IMR-90 (cell line): ENCODE measurements at regions not wholly inside any gene's neighbourhood (a gene's known extent, or its start where the extent isn't known, plus 50 kb on each side); places are given as distances from the start of the nearest gene placed in this dataset.

Experiments
- ATAC-seq: fragments of 200-7000 bp; cut with Tn5 transposase; 2 replicates; pipeline ENCODE4 v1.9.1; 2020; ENCODE audit warnings: low read depth, mild to moderate bottlenecking, moderate library complexity
- BruUV-seq: library from RNA; stranded (reverse); fragments of 400-500 nt; replicated peaks from 2 replicates; lab custom pipeline; 2021; lab: Mats Ljungman, UMichigan
- CTCF ChIA-PET: fragments of 300-600 bp; formaldehyde crosslinking; extraction: SDS; loops from one replicate; lab custom pipeline; 2021; ENCODE audit warnings: antibody characterized with exemption; lab: Yijun Ruan, JAX
- POLR2A ChIA-PET: fragments of 300-600 bp; sonication (Branson Sonifier 250); formaldehyde crosslinking; loops from one replicate; lab custom pipeline; 2022; ENCODE audit warnings: antibody characterized with exemption; ENCODE audit not compliant: unreplicated experiment; lab: Charles Lee
- DNase-seq: peaks from one replicate; pipeline ENCODE4 v3.0.0; 2013
- H2AFZ ChIP-seq: replicated peaks from 2 replicates; pipeline ENCODE3; 2013; ENCODE audit warnings: low read length, mild to moderate bottlenecking; ENCODE audit not compliant: poor library complexity
- H2AK5ac ChIP-seq: 2 replicates; pipeline ENCODE4 v1.6.1; 2013; ENCODE audit warnings: low read depth, low read length, inconsistent platforms
- H2AK9ac ChIP-seq: replicated peaks from 2 replicates; pipeline ENCODE3; 2013; ENCODE audit warnings: mild to moderate bottlenecking, low read depth, low read length, moderate library complexity; ENCODE audit not compliant: poor library complexity
- H2BK120ac ChIP-seq: 2 replicates; pipeline ENCODE4 v1.6.1; 2013; ENCODE audit warnings: low read depth, low read length, inconsistent platforms
- H2BK15ac ChIP-seq: 3 replicates; pipeline ENCODE4 v1.6.1; 2013; ENCODE audit warnings: low read depth, low read length, inconsistent platforms
- H2BK20ac ChIP-seq: 2 replicates; pipeline ENCODE4 v1.6.1; 2013; ENCODE audit warnings: low read depth, mild to moderate bottlenecking, inconsistent platforms, low read length, moderate library complexity
- H2BK5ac ChIP-seq: 2 replicates; pipeline ENCODE4 v1.6.1; 2013; ENCODE audit warnings: mild to moderate bottlenecking, low read depth, low read length, inconsistent platforms; ENCODE audit not compliant: poor library complexity, severe bottlenecking
- H3K14ac ChIP-seq: replicated peaks from 2 replicates; pipeline ENCODE4 v1.6.1; 2013; ENCODE audit warnings: low read depth, low read length, inconsistent platforms
- H3K18ac ChIP-seq: 2 replicates; pipeline ENCODE4 v1.6.1; 2013; ENCODE audit warnings: low read depth, low read length, control low read depth
- H3K23ac ChIP-seq: 2 replicates; pipeline ENCODE4 v1.6.1; 2013; ENCODE audit warnings: low read depth, low read length, inconsistent platforms
- H3K27ac ChIP-seq: 2 replicates; pipeline ENCODE4 v1.5.1; 2013; ENCODE audit warnings: mild to moderate bottlenecking, control low read depth, low read length; ENCODE audit not compliant: insufficient read depth
- H3K27me3 ChIP-seq: 2 replicates; pipeline ENCODE4 v1.6.1; 2013; ENCODE audit warnings: low read length; ENCODE audit not compliant: control insufficient read depth, insufficient read depth
- H3K36me3 ChIP-seq: 2 replicates; pipeline ENCODE4 v1.6.1; 2013; ENCODE audit warnings: low read length, mixed read lengths; ENCODE audit not compliant: control insufficient read depth, insufficient read depth
- H3K4ac ChIP-seq: 2 replicates; pipeline ENCODE4 v1.6.1; 2013; ENCODE audit warnings: low read depth, low read length, inconsistent platforms
- H3K4me1 ChIP-seq: 2 replicates; pipeline ENCODE4 v1.6.1; 2013; ENCODE audit warnings: low read length, mixed read lengths; ENCODE audit not compliant: control insufficient read depth, insufficient read depth
- H3K4me2 ChIP-seq: 2 replicates; pipeline ENCODE4 v1.6.1; 2013; ENCODE audit warnings: low read depth, mild to moderate bottlenecking, control low read depth, low read length, moderate library complexity
- H3K4me3 ChIP-seq: 2 replicates; pipeline ENCODE4 v1.5.1; 2013; ENCODE audit warnings: low read depth, mild to moderate bottlenecking, control low read depth, low read length, moderate library complexity; ENCODE audit not compliant: insufficient read depth
- H3K56ac ChIP-seq: 2 replicates; pipeline ENCODE4 v1.6.1; 2013; ENCODE audit warnings: low read length, inconsistent platforms; ENCODE audit not compliant: insufficient read depth; ENCODE audit errors: extremely low read depth
- H3K79me1 ChIP-seq, 2 experiments: 2 replicates each; pipeline ENCODE4 v1.6.1; 2013; ENCODE audit warnings: low read length in 2 of 2, inconsistent platforms in 1 of 2, low read depth in 1 of 2
- H3K9ac ChIP-seq: 2 replicates; pipeline ENCODE4 v1.6.1; 2013; ENCODE audit warnings: low read depth, low read length, control low read depth
- H3K9me1 ChIP-seq: 2 replicates; pipeline ENCODE4 v1.6.1; 2013; ENCODE audit warnings: low read length, inconsistent platforms; ENCODE audit not compliant: insufficient read depth
- H3K9me3 ChIP-seq: 2 replicates; pipeline ENCODE4 v1.6.1; 2013; ENCODE audit warnings: low read length; ENCODE audit not compliant: control insufficient read depth, insufficient read depth
- H4K20me1 ChIP-seq: 2 replicates; pipeline ENCODE4 v1.6.1; 2013; ENCODE audit warnings: low read length, inconsistent platforms; ENCODE audit not compliant: insufficient read depth
- H4K5ac ChIP-seq: 2 replicates; pipeline ENCODE4 v1.6.1; 2013; ENCODE audit warnings: mild to moderate bottlenecking, low read depth, low read length, control low read depth
- H4K8ac ChIP-seq, 2 experiments: 2 replicates each; pipeline ENCODE4 v1.6.1; 2013; ENCODE audit warnings: low read depth in 2 of 2, low read length in 2 of 2, control low read depth in 1 of 2, inconsistent platforms in 1 of 2
- H4K91ac ChIP-seq: 2 replicates; pipeline ENCODE4 v1.6.1; 2013; ENCODE audit warnings: low read depth, low read length, inconsistent platforms; ENCODE audit not compliant: insufficient read depth
- BHLHE40 ChIP-seq: fragments of 150-350 bp; IDR thresholded peaks from 2 replicates; pipeline ENCODE4 v1.6.1; 2016; ENCODE audit warnings: mild to moderate bottlenecking, low read depth, low read length
- CEBPB ChIP-seq: IDR thresholded peaks from 2 replicates; pipeline ENCODE4 v1.6.1; 2012; ENCODE audit warnings: low read depth, low read length, improper control_type of control experiment
- CHD1 ChIP-seq: IDR thresholded peaks from 2 replicates; pipeline ENCODE4 v1.6.1; 2012; ENCODE audit warnings: low read depth, low read length, improper control_type of control experiment
- FOS ChIP-seq: fragments of 150-350 bp; IDR thresholded peaks from 2 replicates; pipeline ENCODE4 v1.6.1; 2016; ENCODE audit warnings: low read depth, low read length
- MAFK ChIP-seq: IDR thresholded peaks from 2 replicates; pipeline ENCODE4 v1.6.1; 2012; ENCODE audit warnings: low read depth, low read length, improper control_type of control experiment
- MAZ ChIP-seq: IDR thresholded peaks from 2 replicates; pipeline ENCODE4 v1.6.1; 2012; ENCODE audit warnings: low read depth, mild to moderate bottlenecking, low read length, improper control_type of control experiment, moderate library complexity, borderline replicate concordance
- MXI1 ChIP-seq: IDR thresholded peaks from 2 replicates; pipeline ENCODE4 v1.6.1; 2012; ENCODE audit warnings: low read depth, mild to moderate bottlenecking, low read length, moderate library complexity, borderline replicate concordance
- NFE2L2 ChIP-seq: fragments of 150-350 bp; IDR thresholded peaks from 2 replicates; pipeline ENCODE4 v1.6.1; 2016; ENCODE audit warnings: low read depth, mild to moderate bottlenecking, low read length
- POLR2A ChIP-seq: IDR thresholded peaks from 2 replicates; pipeline ENCODE4 v1.6.1; 2012; ENCODE audit warnings: mild to moderate bottlenecking, low read depth, low read length
- RAD21 ChIP-seq: IDR thresholded peaks from 2 replicates; pipeline ENCODE4 v1.6.1; 2012; ENCODE audit warnings: low read length, improper control_type of control experiment
- RCOR1 ChIP-seq: IDR thresholded peaks from 2 replicates; pipeline ENCODE4 v1.6.1; 2012; ENCODE audit warnings: mild to moderate bottlenecking, low read length, improper control_type of control experiment; ENCODE audit not compliant: insufficient replicate concordance
- RFX5 ChIP-seq: IDR thresholded peaks from 2 replicates; pipeline ENCODE4 v1.8.0; 2012; ENCODE audit warnings: low read depth, mild to moderate bottlenecking, low read length, moderate library complexity
- SMC3 ChIP-seq: fragments of 150-350 bp; IDR thresholded peaks from 2 replicates; pipeline ENCODE4 v1.6.1; 2016; ENCODE audit warnings: low read depth, mild to moderate bottlenecking, antibody characterized with exemption, low read length, moderate library complexity
- USF2 ChIP-seq: fragments of 150-350 bp; IDR thresholded peaks from 2 replicates; pipeline ENCODE4 v1.6.1; 2017; ENCODE audit warnings: mild to moderate bottlenecking, antibody characterized with exemption, low read length, low read depth
- WGBS, 2 experiments: methylation state at CpG; one replicate each; pipeline versions ENCODE4 v1.1.5 to v1.1.7; 2013; ENCODE audit warnings: missing lambda C conversion rate in 2 of 2; ENCODE audit not compliant: insufficient read length in 1 of 2; ENCODE audit errors: extremely low coverage in 2 of 2; 5-methylcytosine and 5-hydroxymethylcytosine counted together
- dilution Hi-C: fragments of 300-500 bp; cut with HindIII; formaldehyde crosslinking; loops from one replicate; pipeline ENCODE4 v1.14.3; 2018; ENCODE audit warnings: low sequenced_read_pairs; ENCODE audit not compliant: unreplicated experiment
- in situ Hi-C: fragments of 300-500 bp; cut with MboI; formaldehyde crosslinking; loops from 3 replicates; pipeline ENCODE4 v1.14.3; 2019; ENCODE audit warnings: low sequenced_read_pairs, inconsistent platforms, mixed read lengths
- intact Hi-C: fragments of 100-400 bp; cut with micrococcal nuclease; formaldehyde crosslinking; loops from 2 replicates; pipeline ENCODE4 v1.10.0; 2022
- TF ChIP-seq, protein P1 (sequence below): conservative IDR thresholded peaks from 2 replicates; pipeline ENCODE4 v1.5.1; 2012; ENCODE audit warnings: mild to moderate bottlenecking, low read depth, low read length, improper control_type of control experiment
- TF ChIP-seq, protein P2 (sequence below): fragments of 150-350 bp; IDR thresholded peaks from 2 replicates; pipeline ENCODE4 v1.6.1; 2016; ENCODE audit warnings: low read depth, mild to moderate bottlenecking, low read length, moderate library complexity, borderline replicate concordance

DNA sequence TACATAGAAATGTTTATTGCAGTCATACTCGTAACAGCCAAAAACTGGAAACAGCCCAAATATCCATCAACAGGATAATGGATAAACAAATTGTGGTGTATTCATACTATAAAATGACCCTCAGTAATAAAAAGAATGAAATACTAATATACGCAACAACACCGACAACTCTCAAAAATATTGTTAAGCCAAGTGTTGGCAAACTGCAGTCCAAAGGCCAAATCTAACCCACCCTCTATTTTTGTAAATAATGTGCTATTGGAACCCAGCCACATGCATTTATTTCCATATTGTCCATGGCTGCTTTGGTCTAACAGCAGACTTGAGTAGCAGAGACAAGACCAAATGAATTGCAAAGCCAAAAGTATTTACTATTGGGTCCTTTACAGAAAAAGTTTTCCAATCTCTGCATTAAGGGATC lies 151.0 kb downstream of the MREG start:
- Histone ChIP-seq H3K27ac (no peak overlapping the region), H3K23ac (no peak overlapping the region), H2BK20ac (no peak overlapping the region), H2AK9ac (no peak overlapping the region), H3K56ac (no peak overlapping the region), H3K4ac (no peak overlapping the region), H3K27me3 (no peaks in the 10 kb centered on the region), H3K9me3 (no peaks in the 10 kb centered on the region), H3K4me3 (no peak overlapping the region), H4K20me1 (no peaks in the 10 kb centered on the region), H3K9ac (no peak overlapping the region), H4K5ac (no peak overlapping the region), H3K36me3 (no peaks in the 10 kb centered on the region), H3K4me1 (peaks cover 2% of the 10 kb centered on the region; the same call in 1 of the 2 replicates), H2BK120ac (no peak overlapping the region), H3K14ac (no peak overlapping the region), H2BK15ac (no peak overlapping the region), H2AK5ac (no peak overlapping the region), H3K9me1 (no peaks in the 10 kb centered on the region), H3K79me1 (no peaks in the 10 kb centered on the region), H3K4me2 (no peak overlapping the region), H2BK5ac (no peak overlapping the region), H4K91ac (no peak overlapping the region), H2AFZ (no peak overlapping the region), H4K8ac (no peak overlapping the region), H3K18ac (no peak overlapping the region)
- dilution Hi-C loops: no loop called here
- ATAC-seq: no peak
- CTCF ChIA-PET: no interaction called here
- POLR2A ChIA-PET: no interaction called here
- BruUV-seq: no TSS peak
- DNase-seq: no peak
- TF ChIP-seq RCOR1 (no peak), RFX5 (no peak), MAZ (no peak), NFE2L2 (no peak), BHLHE40 (no peak), FOS (no peak), CHD1 (no peak), MXI1 (no peak), SMC3 (no peak), POLR2A (no peak), RAD21 (no peak), CEBPB (no peak), MAFK (no peak), USF2 (no peak)
- TF ChIP-seq, protein P1, sequence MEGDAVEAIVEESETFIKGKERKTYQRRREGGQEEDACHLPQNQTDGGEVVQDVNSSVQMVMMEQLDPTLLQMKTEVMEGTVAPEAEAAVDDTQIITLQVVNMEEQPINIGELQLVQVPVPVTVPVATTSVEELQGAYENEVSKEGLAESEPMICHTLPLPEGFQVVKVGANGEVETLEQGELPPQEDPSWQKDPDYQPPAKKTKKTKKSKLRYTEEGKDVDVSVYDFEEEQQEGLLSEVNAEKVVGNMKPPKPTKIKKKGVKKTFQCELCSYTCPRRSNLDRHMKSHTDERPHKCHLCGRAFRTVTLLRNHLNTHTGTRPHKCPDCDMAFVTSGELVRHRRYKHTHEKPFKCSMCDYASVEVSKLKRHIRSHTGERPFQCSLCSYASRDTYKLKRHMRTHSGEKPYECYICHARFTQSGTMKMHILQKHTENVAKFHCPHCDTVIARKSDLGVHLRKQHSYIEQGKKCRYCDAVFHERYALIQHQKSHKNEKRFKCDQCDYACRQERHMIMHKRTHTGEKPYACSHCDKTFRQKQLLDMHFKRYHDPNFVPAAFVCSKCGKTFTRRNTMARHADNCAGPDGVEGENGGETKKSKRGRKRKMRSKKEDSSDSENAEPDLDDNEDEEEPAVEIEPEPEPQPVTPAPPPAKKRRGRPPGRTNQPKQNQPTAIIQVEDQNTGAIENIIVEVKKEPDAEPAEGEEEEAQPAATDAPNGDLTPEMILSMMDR: no peak
- TF ChIP-seq, protein P2, sequence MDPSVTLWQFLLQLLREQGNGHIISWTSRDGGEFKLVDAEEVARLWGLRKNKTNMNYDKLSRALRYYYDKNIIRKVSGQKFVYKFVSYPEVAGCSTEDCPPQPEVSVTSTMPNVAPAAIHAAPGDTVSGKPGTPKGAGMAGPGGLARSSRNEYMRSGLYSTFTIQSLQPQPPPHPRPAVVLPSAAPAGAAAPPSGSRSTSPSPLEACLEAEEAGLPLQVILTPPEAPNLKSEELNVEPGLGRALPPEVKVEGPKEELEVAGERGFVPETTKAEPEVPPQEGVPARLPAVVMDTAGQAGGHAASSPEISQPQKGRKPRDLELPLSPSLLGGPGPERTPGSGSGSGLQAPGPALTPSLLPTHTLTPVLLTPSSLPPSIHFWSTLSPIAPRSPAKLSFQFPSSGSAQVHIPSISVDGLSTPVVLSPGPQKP: no peak
- in situ Hi-C loops: no loop called here
- WGBS, 2 experiments: no CpG with 5 or more reads among the region's 3 CpGs
- intact Hi-C loops: no loop called here
